Right lobe of liver (tissue), 6 donors: ENCODE measurements at regions not wholly inside any gene's neighbourhood (a gene's known extent, or its start where the extent isn't known, plus 50 kb on each side); places are given as distances from the start of the nearest gene placed in this dataset.

Source experiments
- ATAC-seq, 4 donors: fragments of 200-7000 bp; cut with Tn5 transposase; one replicate each; pipeline ENCODE4 v1.9.1; 2020; ENCODE audit warnings: mild to moderate bottlenecking in 4 of 4, moderate library complexity in 4 of 4
- DNase-seq, 3 donors: peaks; one replicate each; pipeline ENCODE4 v3.0.0-alpha.2; 2020
- H3K27ac ChIP-seq, 3 donors: fragments of 200-600 bp; one replicate each; pipeline ENCODE4 v1.8.0; 2022
- H3K27me3 ChIP-seq, 2 donors: fragments of 200-600 bp; one replicate each; pipeline ENCODE4 v1.8.0; 2022
- H3K36me3 ChIP-seq, 4 donors: fragments of 200-600 bp; sonication (generic) in 1 of 4; one replicate each; pipeline versions ENCODE4 v1.5.1 to v1.8.0; 2017 to 2022; ENCODE audit warnings: control low read depth in 1 of 4
- H3K4me1 ChIP-seq, 4 donors: fragments of 200-600 bp; sonication (generic) in 1 of 4; one replicate each; pipeline versions ENCODE4 v1.5.1 to v1.8.0; 2017 to 2022; ENCODE audit warnings: control low read depth in 1 of 4
- H3K4me3 ChIP-seq, 3 donors: fragments of 200-600 bp; one replicate each; pipeline ENCODE4 v1.8.0; 2022
- H3K9me3 ChIP-seq, 4 donors: fragments of 200-600 bp; sonication (generic) in 1 of 4; one replicate each; pipeline versions ENCODE4 v1.5.1 to v1.8.0; 2017 to 2022; ENCODE audit warnings: control low read depth in 1 of 4
- POLR2A ChIP-seq: fragments of 450-650 bp; IDR thresholded peaks from one replicate; pipeline ENCODE4 v1.6.1; 2017; ENCODE audit warnings: antibody characterized with exemption, mild to moderate bottlenecking
- WGBS: methylation state at CpG from one replicate; pipeline ENCODE4 v1.1.6; 2018; ENCODE audit warnings: low coverage, low lambda C conversion rate; ENCODE audit not compliant: insufficient coverage; ENCODE audit errors: missing lambda C conversion rate; 5-methylcytosine and 5-hydroxymethylcytosine counted together
- intact Hi-C, 2 donors: fragments of 100-400 bp; cut with DNase I; formaldehyde crosslinking; loops; one replicate each; pipeline versions ENCODE4 v1.11.2 to v1.14.1; 2022
- TF ChIP-seq, protein P1 (sequence below), 4 donors: fragments of 200-600 bp in 3 of 4; fragments of 450-650 bp in 1 of 4; IDR thresholded peaks; one replicate each; pipeline versions ENCODE4 v1.5.1 to v1.8.0; 2016 to 2022; ENCODE audit warnings: antibody characterized with exemption in 4 of 4, mild to moderate bottlenecking in 2 of 4
- donor health status: DM: no; HTN: yes; CAD: no.
- donor health status: DM: no; HTN: no; CAD: no.
- donor health status: DM: no; HTN: no; CAD: no.
- donor health status: DM: no; HTN: yes; CAD: no.
- donor health status: DM: no; HTN: yes; CAD: no.

DNA sequence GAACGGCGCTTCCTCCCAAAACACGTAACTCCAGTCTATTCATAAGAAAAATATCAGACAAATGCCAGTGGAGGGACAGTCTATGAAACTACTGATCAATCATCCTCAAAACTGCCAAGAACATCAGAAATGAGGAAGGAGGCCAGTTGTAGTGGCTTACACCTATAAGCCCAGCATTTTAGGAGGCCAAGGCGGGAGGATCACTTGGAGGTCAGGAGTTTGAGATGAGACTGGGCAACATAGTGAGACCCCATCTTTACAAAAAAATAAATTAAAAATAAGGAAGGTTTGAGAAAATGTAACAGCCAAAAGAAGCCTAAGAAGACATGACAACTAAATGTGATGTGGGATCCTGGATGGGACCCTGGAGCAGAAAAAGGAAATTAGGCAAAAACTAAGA lies 58.9 kb upstream of the MIER3 start:
- Histone ChIP-seq H3K36me3 (no peaks in the 10 kb centered on the region), H3K9me3 (no peaks in the 10 kb centered on the region), H3K27me3 (no peaks in the 10 kb centered on the region), H3K27ac (no peak overlapping the region), H3K4me3 (no peak overlapping the region), H3K4me1 (no peaks in the 10 kb centered on the region)
- no peak for DNase-seq
- no peak for TF ChIP-seq POLR2A
- WGBS = 95% methylated on average over 4 of the region's 4 CpGs
- ATAC-seq = no peak
- intact Hi-C loops = no loop called here

DNA sequence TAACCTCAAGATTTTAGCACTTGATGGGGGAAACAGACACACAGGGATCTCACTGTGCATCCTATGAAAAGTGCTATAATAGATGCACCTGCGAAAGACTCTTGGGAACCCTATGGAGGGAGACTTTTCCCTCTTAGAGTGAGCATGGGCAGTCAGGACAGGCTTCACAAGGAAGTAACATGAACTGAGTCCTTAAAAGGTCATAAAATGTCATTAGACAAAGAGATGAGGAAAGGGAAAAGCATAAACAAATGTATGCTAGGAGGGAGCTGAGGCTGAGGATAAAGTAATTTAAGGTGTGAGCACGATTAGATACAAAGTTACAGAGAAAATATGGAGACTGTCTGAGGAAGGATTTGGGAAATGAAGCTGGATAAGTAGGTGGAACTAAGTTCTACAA lies 60.6 kb upstream of the MIER3 start:
- ATAC-seq = no peak

DNA sequence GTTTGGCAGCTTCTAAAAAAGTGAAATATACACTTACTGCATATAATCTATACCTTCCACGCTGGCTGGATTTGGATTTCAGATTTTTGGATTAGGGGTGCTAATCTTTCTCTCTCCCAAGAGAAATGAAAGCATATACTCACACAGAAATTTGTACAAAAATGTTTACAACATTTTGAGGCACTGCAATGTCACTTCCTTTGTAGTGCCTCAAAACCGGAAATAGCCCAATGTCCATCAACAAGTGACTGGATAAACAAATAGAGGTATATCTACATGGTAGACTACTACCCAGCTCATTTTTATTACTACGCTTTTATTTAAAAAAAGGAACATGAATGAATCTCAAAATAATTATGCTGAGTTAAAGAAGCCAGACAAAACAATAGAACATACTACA lies 74.0 kb upstream of the MIER3 start:
- ATAC-seq (no peak), DNase-seq (no peak)
- TF ChIP-seq, protein P1, sequence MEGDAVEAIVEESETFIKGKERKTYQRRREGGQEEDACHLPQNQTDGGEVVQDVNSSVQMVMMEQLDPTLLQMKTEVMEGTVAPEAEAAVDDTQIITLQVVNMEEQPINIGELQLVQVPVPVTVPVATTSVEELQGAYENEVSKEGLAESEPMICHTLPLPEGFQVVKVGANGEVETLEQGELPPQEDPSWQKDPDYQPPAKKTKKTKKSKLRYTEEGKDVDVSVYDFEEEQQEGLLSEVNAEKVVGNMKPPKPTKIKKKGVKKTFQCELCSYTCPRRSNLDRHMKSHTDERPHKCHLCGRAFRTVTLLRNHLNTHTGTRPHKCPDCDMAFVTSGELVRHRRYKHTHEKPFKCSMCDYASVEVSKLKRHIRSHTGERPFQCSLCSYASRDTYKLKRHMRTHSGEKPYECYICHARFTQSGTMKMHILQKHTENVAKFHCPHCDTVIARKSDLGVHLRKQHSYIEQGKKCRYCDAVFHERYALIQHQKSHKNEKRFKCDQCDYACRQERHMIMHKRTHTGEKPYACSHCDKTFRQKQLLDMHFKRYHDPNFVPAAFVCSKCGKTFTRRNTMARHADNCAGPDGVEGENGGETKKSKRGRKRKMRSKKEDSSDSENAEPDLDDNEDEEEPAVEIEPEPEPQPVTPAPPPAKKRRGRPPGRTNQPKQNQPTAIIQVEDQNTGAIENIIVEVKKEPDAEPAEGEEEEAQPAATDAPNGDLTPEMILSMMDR (IDR thresholded peaks at IDR 0.05) = no peak
- no peak for TF ChIP-seq POLR2A
- Histone ChIP-seq H3K27me3 (no peaks in the 10 kb centered on the region), H3K4me1 (no peaks in the 10 kb centered on the region), H3K4me3 (no peak overlapping the region), H3K9me3 (no peaks in the 10 kb centered on the region), H3K36me3 (no peaks in the 10 kb centered on the region), H3K27ac (no peak overlapping the region)
- 73% methylated on average over 3 of the region's 3 CpGs for WGBS
- intact Hi-C loops = no loop called here

More for the DNA sequence above, 60.6 kb upstream of the MIER3 start:
- no peaks in the 10 kb centered on the region for H3K4me1 ChIP-seq
- DNase-seq = no peak
- 70% methylated on average over 2 of the region's 2 CpGs for WGBS
- intact Hi-C loops = no loop called here
- H3K9me3 ChIP-seq = no peaks in the 10 kb centered on the region
- H3K4me3 ChIP-seq = no peak overlapping the region
- H3K27ac ChIP-seq = no peak overlapping the region
- H3K27me3 ChIP-seq = no peaks in the 10 kb centered on the region
- no peaks in the 10 kb centered on the region for H3K36me3 ChIP-seq
- TF ChIP-seq, protein P1 (IDR thresholded peaks at IDR 0.05) = no peak
- TF ChIP-seq POLR2A = no peak

DNA sequence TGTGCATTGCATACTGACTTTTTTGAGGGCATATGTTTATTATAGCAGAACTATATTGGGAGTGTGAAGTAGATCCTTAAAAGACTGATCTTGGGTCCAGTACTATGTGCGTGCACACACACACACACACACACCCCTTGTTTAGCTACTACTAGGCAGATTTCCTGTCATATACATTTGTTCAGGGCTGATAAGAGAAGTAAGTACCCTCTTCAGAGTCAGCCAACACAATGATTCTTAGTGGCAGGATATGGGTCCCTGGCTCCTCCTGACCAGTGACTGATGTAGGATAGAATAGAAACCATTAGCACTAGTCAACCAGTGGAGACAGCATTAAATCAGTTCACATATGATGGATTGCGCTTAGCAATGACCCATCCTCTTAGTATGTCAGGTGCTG lies 76.2 kb upstream of the MIER3 start:
- intact Hi-C loops = no loop called here
- ATAC-seq (no peak), DNase-seq (no peak)
- no peak overlapping the region for H3K4me3 ChIP-seq
- whole genome bisulfite sequencing = 84% methylated on average over 2 of the region's 2 CpGs
- H3K9me3 ChIP-seq = no peaks in the 10 kb centered on the region
- no peaks in the 10 kb centered on the region for H3K36me3 ChIP-seq
- H3K27me3 ChIP-seq = no peaks in the 10 kb centered on the region
- no peak for TF ChIP-seq POLR2A
- TF ChIP-seq, protein P1 (IDR thresholded peaks at IDR 0.05) = no peak
- no peaks in the 10 kb centered on the region for H3K4me1 ChIP-seq
- no peak overlapping the region for H3K27ac ChIP-seq

DNA sequence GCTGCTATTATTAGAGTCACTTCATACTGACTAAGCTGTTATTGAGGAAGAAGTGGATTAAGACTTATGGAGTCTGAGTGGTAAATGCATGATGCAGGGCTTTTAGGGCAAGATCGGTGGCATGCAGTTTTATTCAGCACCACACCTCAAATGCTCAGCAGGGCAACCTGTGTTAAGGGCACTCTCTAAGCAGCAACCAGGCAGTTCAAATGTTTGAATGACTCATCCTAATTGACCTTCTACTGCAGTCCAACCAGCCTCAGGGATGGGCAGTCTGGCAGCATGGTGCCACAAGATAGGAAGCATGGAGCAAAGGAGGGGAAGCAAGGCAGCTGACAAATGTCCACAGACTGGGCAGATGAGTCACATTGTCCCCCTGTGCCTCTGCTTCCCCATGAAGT lies 80.2 kb upstream of the MIER3 start:
- Histone ChIP-seq H3K27me3 (no peaks in the 10 kb centered on the region), H3K36me3 (no peaks in the 10 kb centered on the region), H3K4me3 (no peak overlapping the region), H3K9me3 (no peaks in the 10 kb centered on the region), H3K4me1 (no peaks in the 10 kb centered on the region), H3K27ac (no peak overlapping the region)
- no peak for TF ChIP-seq POLR2A
- TF ChIP-seq, protein P1 (IDR thresholded peaks at IDR 0.05) = no peak
- intact Hi-C loops = no loop called here
- ATAC-seq (peak in 2 of 4 donors; percentile 30 to 92), DNase-seq (peak in 1 of 3 donors; percentile 25)
- WGBS = 22% methylated on average over 1 of the region's 1 CpG
